ENCODE measurements at regions not wholly inside any gene's neighbourhood (a gene's known extent, or its start where the extent isn't known, plus 50 kb on each side); places are given as distances from the start of the nearest gene placed in this dataset.
"Not testable (repeated sequence)": the region's sequence is repeated elsewhere in the genome, so short reads cannot be mapped to it uniquely, and the experiment has no call there.

DNA sequence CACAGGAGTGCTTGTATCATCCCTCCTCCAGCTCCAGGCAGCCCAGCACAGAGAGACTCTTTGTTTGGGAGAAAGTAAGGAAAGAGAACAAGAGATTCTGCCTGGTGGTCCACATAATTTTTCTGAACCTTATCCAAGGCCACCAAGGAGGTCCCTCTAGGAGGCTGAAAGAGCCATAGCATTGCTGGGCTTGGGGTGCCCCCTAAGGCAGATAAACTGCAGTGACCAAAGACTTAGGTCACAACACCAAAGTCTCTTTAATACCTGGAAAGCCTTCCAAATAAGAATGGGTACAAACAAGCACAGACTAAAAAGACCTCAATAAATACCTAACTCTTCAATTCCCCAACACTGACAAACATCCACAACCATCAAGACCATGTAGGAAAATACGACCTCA is 310.2 kb upstream of the PPP2R3A start:
- Histone ChIP-seq H3K36me3 (ENCODE audit: control insufficient read depth, insufficient read depth, low read length) (no peaks in the 10 kb centered on the region), H3K4me3 (replicated peaks; ENCODE audit: low read depth, low read length) (no peak overlapping the region), H3K27me3 (replicated peaks; ENCODE audit: control insufficient read depth, insufficient read depth, low read length) (no peaks in the 10 kb centered on the region)
- no peak for TF ChIP-seq CTCF (IDR thresholded peaks at IDR 0.05; ENCODE audit: insufficient read depth, low read length, poor library complexity, severe bottlenecking)
- no peak for DNase-seq (ENCODE audit: extremely low read depth, insufficient read length)

DNA sequence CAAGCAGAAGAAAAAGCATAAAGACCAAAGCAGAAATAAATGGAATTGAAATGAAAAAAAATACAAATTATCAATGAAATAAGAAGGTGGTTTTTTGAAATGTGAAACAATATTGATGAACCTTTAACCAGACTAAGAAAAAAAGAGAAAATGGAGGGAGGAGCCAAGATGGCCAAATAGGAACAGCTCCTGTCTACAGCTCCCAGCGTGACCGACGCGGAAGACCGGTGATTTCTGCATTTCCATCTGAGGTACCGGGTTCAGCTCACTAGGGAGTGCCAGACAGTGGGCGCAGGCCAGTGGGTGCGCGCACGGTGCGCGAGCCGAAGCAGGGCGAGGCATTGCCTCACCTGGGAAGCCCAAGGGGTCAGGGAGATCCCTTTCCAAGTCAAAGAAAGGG is 307.1 kb upstream of the PPP2R3A start:
- H3K4me3 ChIP-seq (replicated peaks; ENCODE audit: low read depth, low read length); DNase-seq (ENCODE audit: extremely low read depth, insufficient read length); H3K27me3 ChIP-seq (replicated peaks; ENCODE audit: control insufficient read depth, insufficient read depth, low read length); H3K36me3 ChIP-seq (ENCODE audit: control insufficient read depth, insufficient read depth, low read length): not testable (repeated sequence)

- no peak for DNase-seq (ENCODE audit: extremely low read depth, insufficient read length)
- H3K4me3 ChIP-seq (replicated peaks; ENCODE audit: low read depth, low read length): no peak overlapping the region
- no peak for TF ChIP-seq CTCF (IDR thresholded peaks at IDR 0.05; ENCODE audit: insufficient read depth, low read length, poor library complexity, severe bottlenecking)
- no peaks in the 10 kb centered on the region for H3K27me3 ChIP-seq (replicated peaks; ENCODE audit: control insufficient read depth, insufficient read depth, low read length)
- no peaks in the 10 kb centered on the region for H3K36me3 ChIP-seq (ENCODE audit: control insufficient read depth, insufficient read depth, low read length)
Measured at GRCh38 chr3:135667061-135667460, 298.5 kb upstream of the PPP2R3A start.

DNA sequence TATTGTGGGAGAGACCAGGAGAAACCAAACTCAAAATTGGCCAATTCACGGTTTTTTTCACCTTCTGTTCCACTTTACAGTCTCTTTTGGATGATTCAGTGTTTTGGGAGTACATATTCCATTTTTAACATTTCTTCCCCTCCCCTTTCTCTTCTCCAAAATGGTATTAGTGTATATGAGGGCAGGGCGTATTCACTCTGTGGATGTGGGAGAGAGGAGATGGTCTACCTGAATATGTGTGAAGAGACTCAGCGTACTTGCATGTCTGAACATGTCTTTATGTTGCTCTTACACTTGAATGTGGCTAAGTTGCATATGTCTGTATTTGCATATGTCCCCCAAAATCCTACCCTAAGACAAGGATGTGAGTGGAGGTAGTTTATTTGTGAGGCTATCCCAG is 291.0 kb upstream of the PPP2R3A start:
- no peak for TF ChIP-seq CTCF (IDR thresholded peaks at IDR 0.05; ENCODE audit: insufficient read depth, low read length, poor library complexity, severe bottlenecking)
- H3K4me3 ChIP-seq (replicated peaks; ENCODE audit: low read depth, low read length): no peak overlapping the region
- no peak for DNase-seq (ENCODE audit: extremely low read depth, insufficient read length)

GRCh38 chr3:135678386-135678785 is 287.1 kb upstream of the PPP2R3A start:
- TF ChIP-seq CTCF (IDR thresholded peaks at IDR 0.05; ENCODE audit: insufficient read depth, low read length, poor library complexity, severe bottlenecking): no peak
- Histone ChIP-seq H3K27me3 (replicated peaks; ENCODE audit: control insufficient read depth, insufficient read depth, low read length) (no peaks in the 10 kb centered on the region), H3K4me3 (replicated peaks; ENCODE audit: low read depth, low read length) (no peak overlapping the region), H3K36me3 (ENCODE audit: control insufficient read depth, insufficient read depth, low read length) (no peaks in the 10 kb centered on the region)
- DNase-seq (ENCODE audit: extremely low read depth, insufficient read length): no peak

More for the DNA sequence above, 291.0 kb upstream of the PPP2R3A start:
- no peaks in the 10 kb centered on the region for H3K27me3 ChIP-seq (replicated peaks; ENCODE audit: control insufficient read depth, insufficient read depth, low read length)
- H3K36me3 ChIP-seq (ENCODE audit: control insufficient read depth, insufficient read depth, low read length): no peaks in the 10 kb centered on the region

GRCh38 chr3:135688003-135688402 is 277.5 kb upstream of the PPP2R3A start:
- H3K4me3 ChIP-seq (replicated peaks; ENCODE audit: low read depth, low read length): no peak overlapping the region

More at GRCh38 chr3:135688003-135688402, 277.5 kb upstream of the PPP2R3A start:
- no peak for TF ChIP-seq CTCF (IDR thresholded peaks at IDR 0.05; ENCODE audit: insufficient read depth, low read length, poor library complexity, severe bottlenecking)
- Histone ChIP-seq H3K36me3 (ENCODE audit: control insufficient read depth, insufficient read depth, low read length) (no peaks in the 10 kb centered on the region), H3K27me3 (replicated peaks; ENCODE audit: control insufficient read depth, insufficient read depth, low read length) (no peaks in the 10 kb centered on the region)
- no peak for DNase-seq (ENCODE audit: extremely low read depth, insufficient read length)

Data from GM06990 (cell line).